ENCODE measurements at regions not wholly inside any gene's neighbourhood (a gene's known extent, or its start where the extent isn't known, plus 50 kb on each side); places are given as distances from the start of the nearest gene placed in this dataset.

DNA sequence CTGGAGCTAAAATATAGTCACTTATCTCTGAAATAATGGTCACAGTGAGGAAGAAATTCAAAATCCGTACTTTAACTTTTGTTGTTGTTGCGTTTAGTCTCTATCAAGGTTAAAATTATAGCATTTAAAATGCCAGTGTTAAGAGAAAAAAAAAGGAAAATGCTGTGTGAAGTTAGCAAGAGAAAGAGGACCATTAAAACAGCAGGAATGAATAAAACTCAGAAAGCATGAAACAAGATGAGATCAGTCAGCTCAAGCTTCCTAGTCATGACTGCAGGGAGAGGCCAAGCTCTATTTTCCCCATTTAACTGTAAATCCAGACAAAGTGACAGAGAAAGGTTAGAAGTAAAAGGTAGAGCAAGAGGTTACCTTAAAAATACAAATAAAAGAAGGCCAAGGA is 281.7 kb upstream of the ATP5MC3 start:
- H3K27me3 Mint-ChIP-seq (ENCODE audit: low read depth): no peaks in the 10 kb centered on the region
- no peaks in the 10 kb centered on the region for H3K9me3 Mint-ChIP-seq
- no peak for ATAC-seq
- H3K4me3 Mint-ChIP-seq: no peak overlapping the region
- H3K36me3 Mint-ChIP-seq (ENCODE audit: insufficient read depth): no peaks in the 10 kb centered on the region
- DNase-seq: no peak
- H3K4me1 Mint-ChIP-seq (ENCODE audit: low read depth): no peaks in the 10 kb centered on the region

DNA sequence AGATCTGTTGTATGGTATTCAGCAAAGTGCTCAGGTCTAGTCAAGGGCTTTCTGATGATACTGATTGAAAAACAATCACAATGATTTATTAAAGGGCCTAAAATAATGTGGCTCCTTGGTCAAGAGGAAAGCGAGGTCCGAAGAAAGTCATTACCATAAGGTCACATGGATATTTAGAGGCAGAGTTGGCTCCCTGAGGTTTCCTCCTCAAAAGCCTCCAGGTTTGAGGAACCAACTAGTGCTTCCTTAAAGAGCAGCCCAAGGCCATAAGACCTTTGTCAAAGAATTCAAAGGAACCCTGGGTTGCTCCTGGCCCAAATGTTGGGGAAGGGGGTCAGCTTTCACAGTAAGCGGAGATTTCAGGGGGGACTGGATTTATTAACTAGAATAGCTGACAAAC is 280.7 kb upstream of the ATP5MC3 start:
- Mint-ChIP-seq H3K4me1 (ENCODE audit: low read depth) (no peaks in the 10 kb centered on the region), H3K36me3 (ENCODE audit: insufficient read depth) (no peaks in the 10 kb centered on the region), H3K4me3 (no peak overlapping the region), H3K9me3 (no peaks in the 10 kb centered on the region), H3K27me3 (ENCODE audit: low read depth) (no peaks in the 10 kb centered on the region)
- ATAC-seq (no peak), DNase-seq (no peak)

DNA sequence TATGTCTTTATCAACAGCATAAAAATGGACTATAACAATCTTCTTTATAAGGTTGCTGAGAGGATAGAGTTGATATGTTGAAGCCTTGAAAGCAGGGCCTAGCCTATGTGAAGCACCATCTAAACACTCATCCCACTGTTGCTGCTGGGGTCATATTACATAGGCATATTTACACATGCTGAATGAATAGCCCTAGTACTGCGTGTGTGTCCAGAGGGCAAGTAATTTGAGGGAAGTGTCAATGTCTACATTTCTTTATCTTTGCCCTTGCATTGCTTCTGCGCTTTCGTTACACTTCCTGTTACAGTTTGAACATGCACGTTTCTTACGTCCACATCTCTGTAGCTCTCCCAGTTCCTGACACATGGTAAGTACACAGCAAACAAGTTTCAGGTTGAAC is 280.3 kb upstream of the ATP5MC3 start:
- Mint-ChIP-seq H3K9me3 (no peaks in the 10 kb centered on the region), H3K27me3 (ENCODE audit: low read depth) (no peaks in the 10 kb centered on the region), H3K4me3 (no peak overlapping the region), H3K4me1 (ENCODE audit: low read depth) (no peaks in the 10 kb centered on the region), H3K36me3 (ENCODE audit: insufficient read depth) (no peaks in the 10 kb centered on the region)
- no peak for ATAC-seq
- DNase-seq: no peak

DNA sequence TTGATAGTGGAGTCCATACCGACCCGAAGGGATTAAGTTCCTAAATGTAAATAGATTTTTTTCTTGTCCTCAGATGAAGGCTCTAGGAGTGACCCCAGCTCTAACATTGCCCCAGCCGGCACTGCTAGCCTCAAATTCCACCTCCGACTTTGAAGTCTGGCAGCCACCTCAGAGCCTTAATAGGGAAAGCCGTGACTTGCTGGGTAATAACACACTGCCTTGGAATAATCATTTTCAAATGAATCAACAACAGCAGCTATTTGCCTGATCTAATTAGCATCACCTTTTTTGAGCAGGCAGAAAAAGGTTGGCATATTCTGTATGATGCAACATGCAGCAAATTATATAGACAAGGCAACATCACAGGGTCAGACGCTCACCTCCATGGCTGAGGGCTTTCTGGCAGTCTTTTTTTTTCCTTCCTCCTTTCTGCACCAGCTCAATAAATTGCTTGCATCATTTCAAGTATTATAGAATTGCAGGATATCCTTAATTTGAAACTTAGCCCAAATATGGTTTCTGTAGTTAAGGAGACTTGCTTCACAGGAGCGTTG is 276.5 kb upstream of the ATP5MC3 start:
- Mint-ChIP-seq H3K36me3 (ENCODE audit: insufficient read depth) (no peaks in the 10 kb centered on the region), H3K27me3 (ENCODE audit: low read depth) (no peaks in the 10 kb centered on the region), H3K4me3 (no peak overlapping the region), H3K4me1 (ENCODE audit: low read depth) (no peaks in the 10 kb centered on the region), H3K9me3 (peaks cover 4% of the 10 kb centered on the region)
- DNase-seq: no peak
- no peak for ATAC-seq

DNA sequence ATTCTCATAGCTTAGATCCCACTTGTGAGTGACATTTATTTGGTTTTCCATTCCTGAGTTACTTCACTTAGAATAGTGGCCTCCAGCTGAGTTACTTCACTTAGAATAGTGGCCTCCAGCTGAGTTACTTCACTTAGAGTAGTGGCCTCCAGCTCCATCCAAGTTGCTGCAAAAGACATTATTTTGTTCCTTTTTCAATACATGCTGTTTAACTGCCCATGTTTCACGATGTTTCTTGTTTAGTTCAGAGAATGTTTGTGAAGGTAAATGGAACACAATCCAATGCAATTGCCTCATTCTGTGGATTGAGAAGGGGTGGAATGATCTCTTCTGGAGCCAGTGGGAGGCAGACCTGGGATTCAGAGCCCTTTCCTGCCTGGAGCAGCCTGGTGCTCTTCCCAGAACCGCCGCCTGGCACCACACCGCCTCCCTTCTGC is 273.5 kb upstream of the ATP5MC3 start:
- Mint-ChIP-seq H3K36me3 (ENCODE audit: insufficient read depth) (no peaks in the 10 kb centered on the region), H3K4me1 (ENCODE audit: low read depth) (no peaks in the 10 kb centered on the region), H3K9me3 (peaks cover 4% of the 10 kb centered on the region), H3K27me3 (ENCODE audit: low read depth) (no peaks in the 10 kb centered on the region), H3K4me3 (no peak overlapping the region)
- ATAC-seq (no peak), DNase-seq (no peak)

DNA sequence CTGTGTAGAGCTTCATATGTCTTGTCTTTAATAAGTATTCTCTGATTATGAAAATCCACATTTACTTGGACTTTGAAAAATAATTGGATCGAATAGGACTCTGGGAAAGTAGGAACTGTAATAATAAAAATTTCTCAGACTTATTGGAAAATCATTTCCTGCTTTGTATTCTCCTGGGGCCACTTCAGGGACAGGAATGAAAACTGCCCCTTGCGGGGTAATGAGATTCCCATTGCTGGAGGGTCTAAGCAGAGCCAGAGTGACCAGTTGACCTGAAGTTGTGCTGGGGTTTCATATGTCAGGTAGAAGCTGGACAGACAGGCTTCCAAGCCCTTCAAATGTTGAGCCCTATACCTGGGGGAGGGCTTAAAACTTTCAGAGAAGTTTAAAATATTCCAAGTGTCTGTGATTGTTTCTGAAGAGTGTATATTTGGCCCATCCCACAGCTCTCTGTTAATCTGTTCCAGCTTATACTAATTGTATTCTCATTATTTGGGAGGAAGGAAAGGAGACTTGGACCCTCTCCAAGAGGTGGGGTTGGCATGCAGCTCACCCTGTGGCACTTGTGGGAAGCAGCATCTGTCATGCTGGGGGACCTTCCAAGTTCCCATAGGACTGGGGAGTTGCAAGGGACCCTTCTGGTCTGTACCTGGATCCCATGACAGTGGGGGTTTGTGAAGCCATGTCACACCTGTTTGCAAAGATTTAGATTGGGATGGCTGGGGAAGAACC is 268.7 kb upstream of the ATP5MC3 start:
- H3K36me3 Mint-ChIP-seq (ENCODE audit: insufficient read depth): no peaks in the 10 kb centered on the region
- no peaks in the 10 kb centered on the region for H3K4me1 Mint-ChIP-seq (ENCODE audit: low read depth)
- no peak overlapping the region for H3K4me3 Mint-ChIP-seq
- DNase-seq (no peak), ATAC-seq (no peak)
- H3K27me3 Mint-ChIP-seq (ENCODE audit: low read depth): peaks cover 3% of the 10 kb centered on the region
- no peaks in the 10 kb centered on the region for H3K9me3 Mint-ChIP-seq

DNA sequence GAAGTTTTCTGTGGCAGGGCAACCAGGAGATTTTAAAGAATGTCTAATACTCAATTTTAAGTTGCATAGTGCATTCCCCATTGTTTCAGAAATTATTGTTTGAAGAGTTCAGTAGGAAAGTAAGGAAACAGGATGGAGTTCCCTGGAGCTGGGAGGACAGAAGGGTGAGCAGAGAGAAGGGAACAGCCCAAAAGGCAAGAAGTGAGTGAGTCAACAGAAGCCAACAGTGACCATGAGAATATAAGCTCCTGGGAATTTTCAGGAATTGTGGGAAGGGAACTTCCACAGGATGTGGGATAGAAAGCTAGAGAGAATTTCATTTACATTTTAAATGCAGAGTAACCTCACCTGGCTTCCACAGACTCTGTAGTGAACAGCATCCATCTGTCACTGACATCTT is 268.1 kb upstream of the ATP5MC3 start:
- H3K4me3 Mint-ChIP-seq: no peak overlapping the region
- DNase-seq (no peak), ATAC-seq (no peak)
- peaks cover 3% of the 10 kb centered on the region for H3K27me3 Mint-ChIP-seq (ENCODE audit: low read depth)
- H3K9me3 Mint-ChIP-seq: no peaks in the 10 kb centered on the region
- H3K4me1 Mint-ChIP-seq (ENCODE audit: low read depth): no peaks in the 10 kb centered on the region
- H3K36me3 Mint-ChIP-seq (ENCODE audit: insufficient read depth): no peaks in the 10 kb centered on the region

DNA sequence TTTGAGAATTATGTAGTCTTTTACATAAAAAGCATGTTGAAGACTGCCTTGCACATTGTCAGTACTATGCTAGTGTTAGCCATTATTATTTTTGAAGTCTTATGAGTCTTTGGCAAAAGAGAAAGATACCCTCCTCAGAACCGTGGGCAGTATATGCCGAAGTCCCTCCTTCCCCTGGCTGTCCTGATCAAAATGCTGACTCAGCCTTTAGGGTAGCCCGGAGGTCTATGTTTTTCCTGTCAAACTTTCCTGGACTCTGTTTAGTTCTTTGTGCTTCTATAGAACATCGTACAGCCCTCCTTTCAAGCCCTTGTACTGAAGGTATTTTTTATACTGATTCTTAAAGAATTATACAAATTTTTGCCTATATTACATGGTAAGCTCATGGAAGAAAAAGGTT is 264.7 kb upstream of the ATP5MC3 start:
- no peak overlapping the region for H3K4me3 Mint-ChIP-seq
- peaks cover 7% of the 10 kb centered on the region for H3K27me3 Mint-ChIP-seq (ENCODE audit: low read depth)
- H3K4me1 Mint-ChIP-seq (ENCODE audit: low read depth): no peaks in the 10 kb centered on the region
- ATAC-seq (no peak), DNase-seq (no peak)
- no peaks in the 10 kb centered on the region for H3K9me3 Mint-ChIP-seq
- H3K36me3 Mint-ChIP-seq (ENCODE audit: insufficient read depth): no peaks in the 10 kb centered on the region

DNA sequence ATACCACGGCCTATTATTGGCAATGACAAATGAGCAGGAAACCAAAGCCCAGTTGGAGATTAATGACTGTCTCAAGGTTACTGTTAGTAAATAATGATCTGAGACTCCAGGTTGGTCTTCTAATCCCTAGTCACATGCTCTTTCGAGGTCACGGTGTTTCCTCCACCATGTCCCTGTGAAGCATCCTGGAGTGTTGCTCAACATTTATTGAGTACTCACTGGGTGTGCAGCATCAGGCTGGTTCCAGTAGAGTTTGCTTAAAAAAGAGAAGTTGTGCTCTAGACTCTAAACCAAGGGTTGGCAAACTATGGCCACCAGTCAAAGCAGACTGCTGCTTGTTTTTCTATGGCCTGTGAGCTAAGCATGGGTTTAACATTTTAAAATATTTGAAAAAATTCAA is 263.8 kb upstream of the ATP5MC3 start:
- H3K4me3 Mint-ChIP-seq: no peak overlapping the region
- ATAC-seq (no peak), DNase-seq (no peak)
- H3K27me3 Mint-ChIP-seq (ENCODE audit: low read depth): peaks cover 9% of the 10 kb centered on the region
- no peaks in the 10 kb centered on the region for H3K36me3 Mint-ChIP-seq (ENCODE audit: insufficient read depth)
- H3K9me3 Mint-ChIP-seq: no peaks in the 10 kb centered on the region
- no peaks in the 10 kb centered on the region for H3K4me1 Mint-ChIP-seq (ENCODE audit: low read depth)

DNA sequence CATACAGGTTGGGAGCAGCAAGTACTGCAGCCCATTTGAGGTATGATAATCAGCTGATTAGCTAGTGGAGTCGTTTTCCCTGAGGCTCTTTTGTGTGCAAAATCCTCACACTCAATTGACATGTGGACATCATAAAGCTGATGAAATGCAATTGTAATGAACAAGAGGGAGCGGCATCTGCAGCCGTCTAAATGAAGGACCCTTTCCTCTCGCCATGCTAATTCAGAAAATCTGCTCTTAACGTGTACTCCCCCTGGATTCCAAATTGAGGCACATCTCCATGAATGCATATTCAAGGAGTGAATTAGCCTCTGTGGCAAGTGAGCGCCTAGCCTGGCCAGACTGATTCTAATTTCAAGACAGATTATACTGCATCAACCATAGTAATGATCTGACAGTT is 260.9 kb upstream of the ATP5MC3 start:
- peaks cover 10% of the 10 kb centered on the region for H3K27me3 Mint-ChIP-seq (ENCODE audit: low read depth)
- H3K4me3 Mint-ChIP-seq: no peak overlapping the region
- no peaks in the 10 kb centered on the region for H3K36me3 Mint-ChIP-seq (ENCODE audit: insufficient read depth)
- DNase-seq (no peak), ATAC-seq (no peak)
- no peaks in the 10 kb centered on the region for H3K9me3 Mint-ChIP-seq
- H3K4me1 Mint-ChIP-seq (ENCODE audit: low read depth): no peaks in the 10 kb centered on the region

DNA sequence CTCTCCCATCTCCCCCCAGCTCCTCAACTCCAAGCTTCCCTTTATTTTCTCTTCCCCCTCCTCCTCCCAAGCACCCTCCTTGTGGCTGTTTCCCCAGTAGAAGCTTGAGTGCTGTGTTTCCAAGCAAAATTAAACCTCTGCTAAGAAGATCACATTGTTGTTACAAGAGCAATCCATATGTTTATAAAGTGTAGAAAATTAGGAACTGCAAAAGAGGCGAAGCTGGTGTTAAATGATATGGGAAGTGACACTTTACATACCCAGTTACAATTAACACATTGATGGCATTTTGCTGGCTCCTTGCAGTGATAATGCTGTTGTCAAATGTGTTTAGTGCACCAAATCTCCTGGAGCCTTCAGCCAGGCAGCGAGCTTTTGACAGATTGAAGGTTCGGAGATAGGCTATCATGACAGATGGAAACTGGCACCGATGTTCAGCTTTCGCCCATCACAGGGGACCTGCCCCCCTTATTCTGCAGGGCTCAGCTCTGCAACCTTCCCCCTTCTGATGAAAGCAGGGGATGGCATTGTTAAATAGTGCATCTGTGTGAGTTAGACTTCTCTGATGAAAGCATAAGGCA is 259.8 kb upstream of the ATP5MC3 start:
- Mint-ChIP-seq H3K9me3 (no peaks in the 10 kb centered on the region), H3K4me3 (no peak overlapping the region), H3K4me1 (ENCODE audit: low read depth) (no peaks in the 10 kb centered on the region), H3K27me3 (ENCODE audit: low read depth) (peaks cover 8% of the 10 kb centered on the region), H3K36me3 (ENCODE audit: insufficient read depth) (no peaks in the 10 kb centered on the region)
- ATAC-seq (no peak), DNase-seq (no peak)

DNA sequence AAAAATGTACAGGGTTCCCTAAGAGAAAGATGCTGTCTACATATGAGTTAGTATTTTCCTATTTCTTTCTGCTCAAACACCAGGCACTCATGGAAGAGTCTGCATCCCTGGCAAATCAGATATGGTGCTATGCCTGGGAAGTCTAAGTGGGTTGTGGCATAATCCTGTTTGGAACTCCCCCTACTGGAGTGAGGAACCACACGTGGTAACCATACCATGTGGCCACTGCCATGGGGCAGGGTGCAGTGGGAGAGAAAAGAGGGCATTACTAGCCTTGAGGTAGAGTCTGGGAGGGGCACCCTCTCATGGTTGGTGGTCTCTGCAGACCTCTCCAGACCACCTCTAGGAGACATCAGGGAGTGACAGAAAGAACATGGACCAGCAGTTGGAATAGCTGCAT is 257.9 kb upstream of the ATP5MC3 start:
- H3K4me3 Mint-ChIP-seq: no peak overlapping the region
- ATAC-seq (no peak), DNase-seq (no peak)
- H3K4me1 Mint-ChIP-seq (ENCODE audit: low read depth): no peaks in the 10 kb centered on the region
- no peaks in the 10 kb centered on the region for H3K36me3 Mint-ChIP-seq (ENCODE audit: insufficient read depth)
- peaks cover 8% of the 10 kb centered on the region for H3K27me3 Mint-ChIP-seq (ENCODE audit: low read depth)
- H3K9me3 Mint-ChIP-seq: no peaks in the 10 kb centered on the region

DNA sequence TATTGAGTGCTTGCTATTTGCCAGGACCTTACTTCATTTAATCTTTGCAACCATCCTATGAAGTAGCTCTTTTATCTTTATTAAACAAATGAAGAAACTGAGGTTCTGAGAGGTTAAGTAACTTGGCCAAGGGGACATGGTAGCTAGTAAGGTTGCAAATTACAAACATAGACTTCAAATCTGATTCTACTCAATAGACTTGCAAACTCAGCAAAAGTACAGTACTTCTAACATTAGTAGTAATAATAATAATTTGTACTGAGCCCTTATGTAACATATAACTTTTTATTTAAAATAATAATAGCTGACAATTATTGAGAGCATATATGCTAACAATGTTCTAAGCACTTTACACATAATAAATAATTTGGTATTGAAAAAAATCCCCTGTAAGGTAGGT is 255.7 kb upstream of the ATP5MC3 start:
- no peaks in the 10 kb centered on the region for H3K4me1 Mint-ChIP-seq (ENCODE audit: low read depth)
- no peaks in the 10 kb centered on the region for H3K36me3 Mint-ChIP-seq (ENCODE audit: insufficient read depth)
- DNase-seq (no peak), ATAC-seq (no peak)
- H3K9me3 Mint-ChIP-seq: no peaks in the 10 kb centered on the region
- no peak overlapping the region for H3K4me3 Mint-ChIP-seq
- peaks cover 5% of the 10 kb centered on the region for H3K27me3 Mint-ChIP-seq (ENCODE audit: low read depth)

DNA sequence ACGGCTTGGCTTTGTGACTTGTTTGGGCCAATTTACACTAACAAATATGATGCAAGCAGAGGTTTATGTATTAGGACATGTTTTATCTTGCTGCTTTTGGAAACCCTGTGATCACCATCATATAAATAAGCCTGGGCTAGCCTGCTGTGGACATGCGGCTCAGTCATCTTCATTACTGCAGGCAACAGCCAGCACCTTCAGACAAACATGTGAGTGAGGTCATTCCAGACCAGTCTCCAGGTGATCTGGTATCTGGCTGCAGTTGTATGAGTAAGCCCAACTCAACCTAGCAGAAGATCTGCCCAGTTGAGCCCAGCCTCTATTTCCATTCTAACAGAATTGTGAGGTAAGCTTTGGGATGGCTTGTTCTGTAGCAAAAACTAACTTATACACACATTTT is 254.6 kb upstream of the ATP5MC3 start:
- Mint-ChIP-seq H3K27me3 (ENCODE audit: low read depth) (peaks cover 3% of the 10 kb centered on the region), H3K9me3 (no peaks in the 10 kb centered on the region), H3K36me3 (ENCODE audit: insufficient read depth) (no peaks in the 10 kb centered on the region), H3K4me1 (ENCODE audit: low read depth) (no peaks in the 10 kb centered on the region), H3K4me3 (no peak overlapping the region)
- ATAC-seq: no peak
- DNase-seq: no peak

DNA sequence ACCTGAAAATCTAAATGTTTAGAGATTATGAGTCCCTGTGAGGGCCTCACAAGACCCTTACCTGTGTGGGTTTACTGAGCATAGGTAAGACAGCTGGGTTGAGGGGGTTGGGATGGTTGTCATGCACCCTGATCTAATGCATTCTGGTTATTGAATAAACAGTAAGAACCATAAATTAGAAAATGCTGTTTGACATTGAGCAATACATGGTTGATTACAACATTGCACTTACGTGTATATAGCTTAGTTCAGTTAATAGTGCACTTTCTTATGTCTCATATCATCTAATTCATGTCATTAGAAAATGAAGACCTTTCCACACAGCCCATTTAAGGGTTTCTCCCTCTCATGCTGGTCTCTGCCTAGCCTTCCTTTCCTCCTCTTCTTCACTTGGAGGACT is 253.5 kb upstream of the ATP5MC3 start:
- no peaks in the 10 kb centered on the region for H3K36me3 Mint-ChIP-seq (ENCODE audit: insufficient read depth)
- H3K4me3 Mint-ChIP-seq: no peak overlapping the region
- ATAC-seq (no peak), DNase-seq (no peak)
- peaks cover 2% of the 10 kb centered on the region for H3K27me3 Mint-ChIP-seq (ENCODE audit: low read depth)
- no peaks in the 10 kb centered on the region for H3K4me1 Mint-ChIP-seq (ENCODE audit: low read depth)
- H3K9me3 Mint-ChIP-seq: no peaks in the 10 kb centered on the region

All from activated T-cell treated with anti-CD3 and anti-CD28 coated beads, Interleukin-2, amount 50 U/mL, for 4 hours (primary cell).